K562 (cell line): ENCODE measurements at regions not wholly inside any gene's neighbourhood (a gene's known extent, or its start where the extent isn't known, plus 50 kb on each side); places are given as distances from the start of the nearest gene placed in this dataset.

Source experiments
- ATAC-seq: fragments of 200-7000 bp; cut with Tn5 transposase; 3 replicates; pipeline ENCODE4 v1.9.1; 2020; ENCODE audit warnings: moderate library complexity
- BruUV-seq: library from RNA; stranded (reverse); fragments of 400-500 nt; replicated peaks from 2 replicates; lab custom pipeline; 2021; lab: Mats Ljungman, UMichigan
- CTCF ChIA-PET: fragments of 300-600 bp; formaldehyde crosslinking; extraction: SDS; loops from one replicate; lab custom pipeline; 2021; ENCODE audit warnings: low intra/inter-chr PET ratio; lab: Yijun Ruan, JAX
- POLR2A ChIA-PET: fragments of 300-600, 350-650 bp; sonication (Branson Sonifier 250); formaldehyde crosslinking; extraction: SDS; loops from one replicate; lab custom pipeline; 2021; ENCODE audit warnings: antibody characterized with exemption, inconsistent platforms; lab: Yijun Ruan, JAX
- DNase-seq, 4 experiments: peaks; one replicate each; pipeline versions ENCODE4 v3.0.0 to v3.0.0-alpha.2; 2011 to 2018; ENCODE audit warnings: low spot score in 3 of 4, mixed read lengths in 3 of 4; ENCODE audit errors: extremely low read depth in 1 of 4
- FAIRE-seq: peaks from 2 replicates; lab custom pipeline; 2011; peaks lifted over from hg19 to GRCh38; lab: Jason Lieb, UNC
- H2AFZ ChIP-seq: 2 replicates; pipeline ENCODE4 v1.6.0; 2011; ENCODE audit warnings: low read depth, low read length, control low read depth, inconsistent platforms
- H3K27ac ChIP-seq: fragments of 200-600 bp; 3 replicates; pipeline ENCODE4 v1.8.0; 2011; ENCODE audit warnings: low read depth, mild to moderate bottlenecking, control low read depth, inconsistent platforms, low read length, moderate library complexity, mixed read lengths; ENCODE audit errors: extremely low read depth
- H3K27me3 ChIP-seq, 2 experiments: fragments of 300-600 bp in 1 of 2; 2 replicates in 1 of 2; 3 replicates in 1 of 2; pipeline versions ENCODE4 v1.6.0 to v1.8.0; 2011; ENCODE audit warnings: inconsistent platforms in 2 of 2, low read length in 2 of 2, mild to moderate bottlenecking in 1 of 2, mixed read lengths in 1 of 2, moderate library complexity in 1 of 2; ENCODE audit not compliant: control insufficient read depth in 2 of 2, insufficient read depth in 2 of 2
- H3K36me3 ChIP-seq: fragments of 300-600 bp; 3 replicates; pipeline ENCODE4 v1.8.0; 2011; ENCODE audit warnings: mild to moderate bottlenecking, low read length, inconsistent platforms; ENCODE audit not compliant: control insufficient read depth, insufficient read depth
- H3K4me1 ChIP-seq, 2 experiments: fragments of 200-600 bp in 1 of 2; replicated peaks in 1 of 2; 2 replicates in 1 of 2; 3 replicates in 1 of 2; pipeline versions ENCODE4 v1.5.1 to v1.8.0; 2011; ENCODE audit warnings: inconsistent platforms in 2 of 2, low read length in 2 of 2, mild to moderate bottlenecking in 1 of 2, mixed read lengths in 1 of 2, moderate library complexity in 1 of 2; ENCODE audit not compliant: control insufficient read depth in 2 of 2, insufficient read depth in 2 of 2
- H3K4me2 ChIP-seq: 2 replicates; pipeline ENCODE4 v1.6.1; 2011; ENCODE audit warnings: low read length, control low read depth, inconsistent platforms, mixed read lengths; ENCODE audit not compliant: insufficient read depth
- H3K4me3 ChIP-seq: fragments of 200-600 bp; sonication (generic), shearing (Covaris generic); 2 replicates; pipeline ENCODE4 v1.5.1; 2016; ENCODE audit warnings: control low read depth, inconsistent platforms
- H3K79me2 ChIP-seq: fragments of 200-600 bp; 3 replicates; pipeline ENCODE4 v1.8.0; 2011; ENCODE audit warnings: low read length, inconsistent platforms; ENCODE audit not compliant: control insufficient read depth, insufficient read depth
- H3K9ac ChIP-seq, 2 experiments: 2 replicates each; pipeline versions ENCODE4 v1.6.0 to v1.6.1; 2011; ENCODE audit warnings: low read depth in 2 of 2, low read length in 2 of 2, control low read depth in 1 of 2, inconsistent platforms in 1 of 2, mild to moderate bottlenecking in 1 of 2, mixed read lengths in 1 of 2; ENCODE audit not compliant: insufficient read depth in 1 of 2
- H3K9me1 ChIP-seq: one replicate; pipeline ENCODE4 v1.6.0; 2011; ENCODE audit warnings: inconsistent platforms, mild to moderate bottlenecking, low read length, moderate library complexity; ENCODE audit not compliant: control insufficient read depth, insufficient read depth
- H3K9me3 ChIP-seq: replicated peaks from 2 replicates; pipeline ENCODE4 v1.5.1; 2011; ENCODE audit warnings: low read depth, low read length, inconsistent platforms; ENCODE audit not compliant: control insufficient read depth, insufficient read depth
- H4K20me1 ChIP-seq: replicated peaks from 2 replicates; pipeline ENCODE4 v1.6.1; 2011; ENCODE audit warnings: low read length, inconsistent platforms, mixed read lengths; ENCODE audit not compliant: control insufficient read depth, insufficient read depth
- CHD1 ChIP-seq: fragments of 200-600 bp; sonication (generic); IDR thresholded peaks from one replicate; pipeline ENCODE4 v1.6.1; 2012; ENCODE audit warnings: mild to moderate bottlenecking, moderate library complexity, low read length, inconsistent platforms
- CLOCK ChIP-seq: fragments of 250-450 bp; sonication (Bioruptor Pico); IDR thresholded peaks from 2 replicates; pipeline ENCODE4 v1.4.0; 2020; ENCODE audit warnings: mild to moderate bottlenecking, moderate library complexity, borderline replicate concordance
- CXXC5 ChIP-seq: fragments of 250-450 bp; sonication (Bioruptor Pico); IDR thresholded peaks from 2 replicates; pipeline ENCODE4 v1.8.0; 2022; ENCODE audit warnings: inconsistent platforms, mild to moderate bottlenecking, moderate library complexity
- ERF ChIP-seq: fragments of 450-650 bp; formaldehyde crosslinking; IDR thresholded peaks from 2 replicates; pipeline ENCODE4 v1.4.0; 2020; ENCODE audit warnings: mild to moderate bottlenecking, mixed read lengths
- ETV6 ChIP-seq, 3 experiments: fragments of 150-350 bp in 1 of 3; sonication (generic) in 1 of 3; formaldehyde crosslinking in 1 of 3; IDR thresholded peaks; 2 replicates each; pipeline versions ENCODE4 v1.6.1 to v1.8.0; 2014 to 2022; ENCODE audit warnings: borderline replicate concordance in 2 of 3, low read depth in 2 of 3, antibody characterized with exemption in 1 of 3, low read length in 1 of 3, mild to moderate bottlenecking in 1 of 3, missing genetic modification reagents in 1 of 3
- FOS ChIP-seq: IDR thresholded peaks from 3 replicates; pipeline ENCODE4 v1.6.1; 2011; ENCODE audit not compliant: insufficient read length; ENCODE audit errors: extremely low read depth
- JUN ChIP-seq, 2 experiments: sonication (generic) in 1 of 2; formaldehyde crosslinking in 1 of 2; IDR thresholded peaks; 2 replicates each; pipeline versions ENCODE4 v1.6.1 to v1.8.0; 2012 to 2022; ENCODE audit warnings: borderline replicate concordance in 2 of 2, mild to moderate bottlenecking in 2 of 2, improper control_type of control experiment in 1 of 2, low read depth in 1 of 2, low read length in 1 of 2, missing genetic modification reagents in 1 of 2
- JUNB ChIP-seq: fragments of 450-650 bp; formaldehyde crosslinking; conservative IDR thresholded peaks from 2 replicates; pipeline ENCODE4 v1.4.0; 2020; ENCODE audit warnings: mild to moderate bottlenecking
- POLR2G ChIP-seq: fragments of 200-400 bp; formaldehyde crosslinking; IDR thresholded peaks from 2 replicates; pipeline ENCODE4 v1.6.1; 2017; ENCODE audit warnings: low read depth, mild to moderate bottlenecking, antibody characterized with exemption, low read length, moderate library complexity
- TBP ChIP-seq: optimal IDR thresholded peaks from 2 replicates; pipeline ENCODE3; 2011; ENCODE audit warnings: low read depth, low read length, improper control_type of control experiment
- U2AF1 ChIP-seq: fragments of 200-400 bp; formaldehyde crosslinking; optimal IDR thresholded peaks from 2 replicates; pipeline ENCODE3; 2017; ENCODE audit warnings: mild to moderate bottlenecking, low read depth, low read length, moderate library complexity
- ZFP36 ChIP-seq: fragments of 150-350 bp; IDR thresholded peaks from 2 replicates; pipeline ENCODE4 v1.6.1; 2018; ENCODE audit warnings: low read length, low read depth; ENCODE audit not compliant: partially characterized antibody
- ZNF124 ChIP-seq: sonication (generic); formaldehyde crosslinking; IDR thresholded peaks from 2 replicates; pipeline ENCODE4 v1.8.1; 2022; ENCODE audit warnings: missing genetic modification reagents
- ZNF408 ChIP-seq: fragments of 250-450 bp; sonication (Bioruptor Pico); IDR thresholded peaks from 2 replicates; pipeline ENCODE4 v1.4.0; 2020; ENCODE audit warnings: low read depth, mild to moderate bottlenecking, moderate library complexity
- ZNF445 ChIP-seq: fragments of 250-450 bp; sonication (Bioruptor Pico); IDR thresholded peaks from 2 replicates; pipeline ENCODE4 v1.4.0; 2020; ENCODE audit warnings: low read depth, mild to moderate bottlenecking, moderate library complexity
- ZNF551 ChIP-seq: fragments of 250-450 bp; sonication (Bioruptor Pico); IDR thresholded peaks from 2 replicates; pipeline ENCODE4 v1.5.0; 2021; ENCODE audit warnings: mild to moderate bottlenecking, moderate library complexity
- WGBS: fragments of 100-300 bp; shearing (Covaris generic); methylation state at CpG from one replicate; pipeline ENCODE4 v1.1.6; 2016; ENCODE audit warnings: low coverage, mixed read lengths; ENCODE audit not compliant: insufficient coverage; ENCODE audit errors: missing lambda C conversion rate; 5-methylcytosine and 5-hydroxymethylcytosine counted together
- in situ Hi-C: fragments of 300-500 bp; cut with MboI; formaldehyde crosslinking; loops from 4 replicates; pipeline ENCODE4 v1.15.0; 2018; ENCODE audit warnings: inconsistent platforms, mixed read lengths
- intact Hi-C: fragments of 100-400 bp; cut with micrococcal nuclease; formaldehyde crosslinking; loops from 2 replicates; pipeline ENCODE4 v1.14.2; 2022

- no peak for TF ChIP-seq U2AF1
These were observed 98.9 kb upstream of the PJA1 start (continued) for GRCh38 chrX:69264158-69264581.

- ChIA-PET CTCF (no interaction called here), POLR2A (no interaction called here)
- no TSS peak for BruUV-seq
- Histone ChIP-seq H3K36me3 (no peaks in the 10 kb centered on the region), H3K9me3 (no peaks in the 10 kb centered on the region), H3K27ac (no peak overlapping the region), H3K4me3 (no peak overlapping the region), H3K79me2 (no peaks in the 10 kb centered on the region), H3K9ac (no peak overlapping the region), H3K27me3 (peaks cover 2 to 27% of the 10 kb centered on the region in 2 experiments; a peak in 3 of 5 replicates), H2AFZ (no peak overlapping the region), H3K4me1 (no peaks in the 10 kb centered on the region), H4K20me1 (no peaks in the 10 kb centered on the region), H3K4me2 (no peak overlapping the region), H3K9me1 (no peaks in the 10 kb centered on the region)
- in situ Hi-C loops: no loop called here
- intact Hi-C loops: no loop called here
- FAIRE-seq: no peak
- TF ChIP-seq ZNF408 (CRISPR knock-in tag): no peak
- TF ChIP-seq CHD1: no peak
- TF ChIP-seq ZNF551: no peak
- TF ChIP-seq ZNF445 (CRISPR knock-in tag): no peak
- TF ChIP-seq ERF (CRISPR knock-in tag): no peak
- TF ChIP-seq FOS: no peak
- TF ChIP-seq ZNF124: no peak
- TF ChIP-seq ETV6 (IDR thresholded peaks at IDR 0.05; ENCODE audit: borderline replicate concordance in 1 of 2, low read depth in 2 of 2, low read length in 1 of 2): no peak
- no peak for TF ChIP-seq ETV6 (CRISPR knock-in tag; IDR thresholded peaks at IDR 0.05; ENCODE audit: borderline replicate concordance)
- no peak for TF ChIP-seq JUNB (CRISPR knock-in tag)
- TF ChIP-seq TBP: no peak
- no peak for TF ChIP-seq CLOCK
- TF ChIP-seq POLR2G: no peak
- TF ChIP-seq CXXC5 (CRISPR knock-in tag): no peak
- no peak for TF ChIP-seq ZFP36
- TF ChIP-seq JUN (IDR thresholded peaks at IDR 0.05; ENCODE audit: borderline replicate concordance, low read depth, low read length): no peak
- no peak for TF ChIP-seq JUN (CRISPR knock-in tag; IDR thresholded peaks at IDR 0.05; ENCODE audit: borderline replicate concordance)
- 4% methylated on average over 3 of the region's 3 CpGs for WGBS
- no peak for DNase-seq
- ATAC-seq: no peak
These were observed 98.1 kb upstream of the PJA1 start for GRCh38 chrX:69263251-69263820.
